Ishikawa (cell line): ENCODE measurements at regions not wholly inside any gene's neighbourhood (a gene's known extent, or its start where the extent isn't known, plus 50 kb on each side); places are given as distances from the start of the nearest gene placed in this dataset.

Experiments
- CEBPB ChIP-seq: IDR thresholded peaks from 2 replicates; pipeline ENCODE4 v1.6.1; 2012
- CREB1 ChIP-seq: IDR thresholded peaks from 2 replicates; pipeline ENCODE4 v1.6.1; 2012; ENCODE audit warnings: low read depth
- EGR1 ChIP-seq: IDR thresholded peaks from 2 replicates; pipeline ENCODE4 v1.6.1; 2012
- EP300 ChIP-seq: IDR thresholded peaks from 2 replicates; pipeline ENCODE4 v1.6.1; 2012; ENCODE audit warnings: borderline replicate concordance
- FOXM1 ChIP-seq: IDR thresholded peaks from 2 replicates; pipeline ENCODE4 v1.6.1; 2012; ENCODE audit warnings: low read depth, borderline replicate concordance
- MAX ChIP-seq: IDR thresholded peaks from 2 replicates; pipeline ENCODE4 v1.6.1; 2012
- NFIC ChIP-seq: IDR thresholded peaks from 2 replicates; pipeline ENCODE4 v1.6.1; 2012
- RAD21 ChIP-seq: IDR thresholded peaks from 2 replicates; pipeline ENCODE4 v1.6.1; 2012; ENCODE audit warnings: low read depth
- REST ChIP-seq: IDR thresholded peaks from 2 replicates; pipeline ENCODE4 v1.6.1; 2012; ENCODE audit warnings: low read depth, mild to moderate bottlenecking
- TAF1 ChIP-seq: IDR thresholded peaks from 2 replicates; pipeline ENCODE4 v1.6.1; 2012; ENCODE audit warnings: low read depth, mild to moderate bottlenecking
- TCF12 ChIP-seq: IDR thresholded peaks from 2 replicates; pipeline ENCODE4 v1.6.1; 2012; ENCODE audit warnings: low read depth
- TEAD4 ChIP-seq: IDR thresholded peaks from 2 replicates; pipeline ENCODE4 v1.6.1; 2012
- USF1 ChIP-seq: IDR thresholded peaks from 2 replicates; pipeline ENCODE4 v1.6.1; 2012
- YY1 ChIP-seq: IDR thresholded peaks from 2 replicates; pipeline ENCODE4 v1.6.1; 2012; ENCODE audit warnings: low read depth
- ZBTB7A ChIP-seq: IDR thresholded peaks from 2 replicates; pipeline ENCODE4 v1.6.1; 2012; ENCODE audit warnings: low read depth

- TF ChIP-seq CREB1 (no peak), ZBTB7A (no peak), EP300 (no peak), NFIC (no peak), TCF12 (no peak), EGR1 (no peak), YY1 (no peak), USF1 (no peak), REST (no peak), MAX (no peak), RAD21 (no peak), TEAD4 (no peak), TAF1 (no peak), CEBPB (no peak), FOXM1 (no peak)
These were observed 364.8 kb downstream of the BMP4 start for GRCh38 chr14:53591816-53592215.

- TF ChIP-seq YY1 = no peak
- no peak for TF ChIP-seq CEBPB
- no peak for TF ChIP-seq CREB1
- no peak for TF ChIP-seq TEAD4
- no peak for TF ChIP-seq REST
- TF ChIP-seq MAX = no peak
- no peak for TF ChIP-seq RAD21
- no peak for TF ChIP-seq EP300
- no peak for TF ChIP-seq EGR1
- TF ChIP-seq NFIC = no peak
- no peak for TF ChIP-seq ZBTB7A
- TF ChIP-seq FOXM1 = no peak
- TF ChIP-seq TCF12 = no peak
- no peak for TF ChIP-seq USF1
- TF ChIP-seq TAF1 = no peak
These were observed 375.1 kb downstream of the BMP4 start for GRCh38 chr14:53581504-53581903.

- TF ChIP-seq YY1 (no peak), TEAD4 (no peak), EP300 (no peak), CEBPB (no peak), ZBTB7A (no peak), REST (no peak), CREB1 (no peak), MAX (no peak), EGR1 (no peak)
These were observed 384.8 kb downstream of the BMP4 start for GRCh38 chr14:53571641-53572328.
